HepG2 (cell line): ENCODE measurements at regions not wholly inside any gene's neighbourhood (a gene's known extent, or its start where the extent isn't known, plus 50 kb on each side); places are given as distances from the start of the nearest gene placed in this dataset.
A peak's percentile ranks its signal among the peaks of the same experiment; 100 is the strongest.

Source experiments
- AHR ChIP-seq: IDR thresholded peaks from 2 replicates; pipeline ENCODE4 v1.6.1; 2018; ENCODE audit warnings: missing genetic modification reagents, missing compliant biosample characterization
- ASH2L ChIP-seq: fragments of 300-600, 200-600 bp; sonication (generic); IDR thresholded peaks from 2 replicates; pipeline ENCODE4 v1.7.0; 2017; ENCODE audit warnings: low read depth, mild to moderate bottlenecking, moderate library complexity, mixed read lengths, low read length; ENCODE audit not compliant: insufficient read length
- GATAD1 ChIP-seq: IDR thresholded peaks from 2 replicates; pipeline ENCODE4 v1.6.1; 2016; ENCODE audit warnings: missing genetic modification reagents, missing compliant biosample characterization
- MED8 ChIP-seq: sonication (generic); formaldehyde crosslinking; IDR thresholded peaks from 2 replicates; pipeline ENCODE4 v1.8.1; 2023; ENCODE audit warnings: mild to moderate bottlenecking, missing genetic modification reagents; ENCODE audit not compliant: insufficient replicate concordance
- NPAS2 ChIP-seq: sonication (generic); formaldehyde crosslinking; IDR thresholded peaks from 2 replicates; pipeline ENCODE4 v1.8.0; 2022; ENCODE audit warnings: mild to moderate bottlenecking, missing genetic modification reagents, borderline replicate concordance
- NR1H2 ChIP-seq: sonication (generic); formaldehyde crosslinking; IDR thresholded peaks from 2 replicates; pipeline ENCODE4 v1.8.1; 2022; ENCODE audit warnings: low read depth, missing genetic modification reagents, borderline replicate concordance
- SPEN ChIP-seq: sonication (generic); formaldehyde crosslinking; IDR thresholded peaks from 2 replicates; pipeline ENCODE4 v1.5.1; 2020; ENCODE audit warnings: low read depth, mild to moderate bottlenecking, missing genetic modification reagents
- ZBED4 ChIP-seq: sonication (generic); formaldehyde crosslinking; IDR thresholded peaks from 2 replicates; pipeline ENCODE4 v1.4.0; 2020; ENCODE audit warnings: missing genetic modification reagents, borderline replicate concordance
- ZBTB43 ChIP-seq: sonication (generic); formaldehyde crosslinking; conservative IDR thresholded peaks from 2 replicates; pipeline ENCODE4 v1.4.0; 2020; ENCODE audit warnings: missing genetic modification reagents
- ZNF292 ChIP-seq: sonication (generic); formaldehyde crosslinking; IDR thresholded peaks from 2 replicates; pipeline ENCODE4 v1.8.1; 2022; ENCODE audit warnings: mild to moderate bottlenecking, low read depth, missing genetic modification reagents, borderline replicate concordance
- ZNF672 ChIP-seq: sonication (generic); formaldehyde crosslinking; IDR thresholded peaks from 2 replicates; pipeline ENCODE4 v1.8.1; 2022; ENCODE audit warnings: missing genetic modification reagents
- ZNF766 ChIP-seq: sonication (generic); formaldehyde crosslinking; IDR thresholded peaks from 2 replicates; pipeline ENCODE4 v1.5.0; 2020; ENCODE audit warnings: missing genetic modification reagents, borderline replicate concordance
- TF ChIP-seq, protein P1 (sequence below), 2 experiments: IDR thresholded peaks; 2 replicates each; pipeline ENCODE4 v1.6.1; 2011 to 2012; ENCODE audit warnings: low read length in 2 of 2, borderline replicate concordance in 1 of 2, low read depth in 1 of 2, mild to moderate bottlenecking in 1 of 2, moderate library complexity in 1 of 2
- TF ChIP-seq, protein P2 (sequence below), 2 experiments: sonication (generic) in 1 of 2; formaldehyde crosslinking in 1 of 2; IDR thresholded peaks; 2 replicates each; pipeline versions ENCODE4 v1.5.1 to v1.6.1; 2011 to 2020; ENCODE audit warnings: borderline replicate concordance in 1 of 2, low read depth in 1 of 2, low read length in 1 of 2, mild to moderate bottlenecking in 1 of 2, missing genetic modification reagents in 1 of 2, moderate library complexity in 1 of 2

GRCh38 chr19:27793644-27794493, 1419.1 kb downstream of the UQCRFS1 start (continued):
- TF ChIP-seq ASH2L (peak; percentile 74), NPAS2 (CRISPR knock-in tag) (no peak), SPEN (peak; percentile 91), ZBTB43 (CRISPR knock-in tag) (no peak; the same call in 1 of the 2 replicates), ZNF672 (CRISPR knock-in tag) (no peak), ZNF292 (CRISPR knock-in tag) (peak; percentile 51; the same call in 1 of the 2 replicates), GATAD1 (CRISPR knock-in tag) (peak; percentile 91), NR1H2 (CRISPR knock-in tag) (no peak), MED8 (CRISPR knock-in tag) (peak; percentile 51), ZBED4 (CRISPR knock-in tag) (no peak), AHR (CRISPR knock-in tag) (no peak), ZNF766 (CRISPR knock-in tag) (0 out of 2 replicates have a peak, but pooled peaks have one; percentile 33)
- TF ChIP-seq, protein P1, sequence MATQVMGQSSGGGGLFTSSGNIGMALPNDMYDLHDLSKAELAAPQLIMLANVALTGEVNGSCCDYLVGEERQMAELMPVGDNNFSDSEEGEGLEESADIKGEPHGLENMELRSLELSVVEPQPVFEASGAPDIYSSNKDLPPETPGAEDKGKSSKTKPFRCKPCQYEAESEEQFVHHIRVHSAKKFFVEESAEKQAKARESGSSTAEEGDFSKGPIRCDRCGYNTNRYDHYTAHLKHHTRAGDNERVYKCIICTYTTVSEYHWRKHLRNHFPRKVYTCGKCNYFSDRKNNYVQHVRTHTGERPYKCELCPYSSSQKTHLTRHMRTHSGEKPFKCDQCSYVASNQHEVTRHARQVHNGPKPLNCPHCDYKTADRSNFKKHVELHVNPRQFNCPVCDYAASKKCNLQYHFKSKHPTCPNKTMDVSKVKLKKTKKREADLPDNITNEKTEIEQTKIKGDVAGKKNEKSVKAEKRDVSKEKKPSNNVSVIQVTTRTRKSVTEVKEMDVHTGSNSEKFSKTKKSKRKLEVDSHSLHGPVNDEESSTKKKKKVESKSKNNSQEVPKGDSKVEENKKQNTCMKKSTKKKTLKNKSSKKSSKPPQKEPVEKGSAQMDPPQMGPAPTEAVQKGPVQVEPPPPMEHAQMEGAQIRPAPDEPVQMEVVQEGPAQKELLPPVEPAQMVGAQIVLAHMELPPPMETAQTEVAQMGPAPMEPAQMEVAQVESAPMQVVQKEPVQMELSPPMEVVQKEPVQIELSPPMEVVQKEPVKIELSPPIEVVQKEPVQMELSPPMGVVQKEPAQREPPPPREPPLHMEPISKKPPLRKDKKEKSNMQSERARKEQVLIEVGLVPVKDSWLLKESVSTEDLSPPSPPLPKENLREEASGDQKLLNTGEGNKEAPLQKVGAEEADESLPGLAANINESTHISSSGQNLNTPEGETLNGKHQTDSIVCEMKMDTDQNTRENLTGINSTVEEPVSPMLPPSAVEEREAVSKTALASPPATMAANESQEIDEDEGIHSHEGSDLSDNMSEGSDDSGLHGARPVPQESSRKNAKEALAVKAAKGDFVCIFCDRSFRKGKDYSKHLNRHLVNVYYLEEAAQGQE (IDR thresholded peaks at IDR 0.05; ENCODE audit: borderline replicate concordance in 1 of 2, low read depth in 1 of 2, low read length in 2 of 2): peak in 1 of 2 experiments; percentile 7; a peak in 1 of 4 replicates
- TF ChIP-seq, protein P2, sequence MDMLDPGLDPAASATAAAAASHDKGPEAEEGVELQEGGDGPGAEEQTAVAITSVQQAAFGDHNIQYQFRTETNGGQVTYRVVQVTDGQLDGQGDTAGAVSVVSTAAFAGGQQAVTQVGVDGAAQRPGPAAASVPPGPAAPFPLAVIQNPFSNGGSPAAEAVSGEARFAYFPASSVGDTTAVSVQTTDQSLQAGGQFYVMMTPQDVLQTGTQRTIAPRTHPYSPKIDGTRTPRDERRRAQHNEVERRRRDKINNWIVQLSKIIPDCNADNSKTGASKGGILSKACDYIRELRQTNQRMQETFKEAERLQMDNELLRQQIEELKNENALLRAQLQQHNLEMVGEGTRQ (IDR thresholded peaks at IDR 0.05; ENCODE audit: low read depth, low read length): no peak
- TF ChIP-seq, protein P2 (CRISPR knock-in tag; IDR thresholded peaks at IDR 0.05; ENCODE audit: borderline replicate concordance): no peak
